ENCODE measurements at regions not wholly inside any gene's neighbourhood (a gene's known extent, or its start where the extent isn't known, plus 50 kb on each side); places are given as distances from the start of the nearest gene placed in this dataset.

DNA sequence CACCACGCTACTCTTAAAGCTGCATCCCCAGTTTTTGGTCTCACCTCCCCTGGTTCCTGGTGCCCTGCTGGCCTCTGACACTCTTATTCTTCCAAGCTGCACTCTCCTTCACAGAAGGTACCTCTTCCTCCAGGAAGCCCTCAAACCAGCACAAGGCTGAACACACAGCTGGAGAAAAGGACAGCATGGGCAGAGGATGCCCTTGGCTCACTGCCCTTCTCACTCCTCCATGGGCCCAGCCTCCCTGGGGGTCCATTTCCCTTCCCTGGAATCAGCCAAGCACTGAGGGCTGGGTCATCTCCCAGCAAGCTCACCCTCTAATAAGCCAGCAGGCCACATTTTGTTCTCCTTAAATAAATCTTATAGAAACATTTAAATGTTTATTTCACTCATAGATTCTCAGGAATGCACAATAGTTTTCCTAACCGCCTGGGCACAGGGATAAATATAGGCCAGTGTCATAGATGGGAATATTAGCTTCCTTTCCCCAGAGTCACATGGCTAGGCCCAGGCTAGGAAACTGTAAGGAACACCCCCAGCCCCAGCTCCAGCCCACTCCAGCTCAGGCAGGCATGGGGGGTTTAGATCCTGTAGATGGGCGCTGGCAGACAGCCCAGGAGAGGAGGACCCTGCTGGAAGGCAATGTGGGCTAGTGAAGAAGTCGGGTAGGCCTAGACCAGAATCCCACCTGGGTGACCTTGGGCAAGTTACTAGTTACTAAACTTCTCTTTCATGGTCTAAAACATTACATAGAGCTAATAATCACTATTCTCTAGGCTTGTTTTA is 51.5 kb downstream of the IRAG1 start:
- DNase-seq (ENCODE audit: low read depth, low spot score): peak; percentile 55

DNA sequence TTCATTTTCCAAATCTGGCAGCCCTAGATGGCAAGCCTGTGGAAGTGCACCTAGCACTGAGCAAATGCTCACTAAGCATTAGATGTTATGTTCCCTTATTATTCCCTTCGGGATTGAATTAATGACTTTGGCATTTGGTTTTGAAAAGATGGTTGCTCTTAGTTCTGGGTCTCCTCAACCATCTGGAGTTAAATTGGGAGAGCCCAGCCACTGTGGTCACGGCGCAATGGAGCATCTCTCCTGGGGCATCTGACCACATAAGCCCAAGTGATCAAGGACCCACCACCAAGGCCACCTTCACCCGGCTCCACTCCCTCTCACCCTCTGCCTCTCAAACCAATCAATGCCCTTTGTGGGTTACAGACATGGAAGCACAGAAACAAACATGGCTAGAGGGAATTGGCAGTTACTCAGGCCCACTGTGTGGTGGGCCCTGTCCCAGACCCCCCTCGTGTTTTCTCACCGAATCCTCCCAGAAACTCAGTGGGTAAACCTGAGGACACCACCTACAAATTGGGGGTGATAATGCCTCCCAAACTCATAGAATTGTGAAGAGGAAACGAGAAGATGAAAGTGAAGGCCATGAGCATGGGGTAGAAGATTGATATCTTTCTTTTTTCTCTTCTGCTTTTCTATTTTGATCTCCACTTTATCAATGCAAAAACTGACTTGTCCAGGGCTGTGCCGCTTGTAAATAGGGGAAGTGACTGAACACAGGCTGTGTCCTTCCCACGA is 52.2 kb downstream of the IRAG1 start:
- DNase-seq (ENCODE audit: low read depth, low spot score): no peak

DNA sequence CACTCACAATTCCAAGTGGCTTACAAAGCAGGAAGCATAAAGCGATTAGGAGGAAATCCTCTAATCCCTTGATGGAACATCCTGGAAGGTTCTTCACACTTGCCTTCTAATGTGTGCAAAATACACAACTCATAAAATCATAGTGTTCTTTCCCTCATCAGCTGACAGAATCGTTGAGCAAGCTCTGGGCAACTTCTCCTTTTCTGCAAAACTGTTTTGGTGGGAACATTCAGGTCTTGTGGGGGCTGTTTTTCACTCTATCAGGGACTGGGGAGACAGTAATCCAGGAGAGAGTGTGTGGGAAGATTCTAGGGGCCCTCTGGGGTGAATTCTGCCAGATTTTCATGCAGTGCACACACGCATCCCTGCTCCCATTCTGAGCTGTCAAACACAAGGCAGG is 53.2 kb downstream of the IRAG1 start:
- DNase-seq (ENCODE audit: low read depth, low spot score): no peak

DNA sequence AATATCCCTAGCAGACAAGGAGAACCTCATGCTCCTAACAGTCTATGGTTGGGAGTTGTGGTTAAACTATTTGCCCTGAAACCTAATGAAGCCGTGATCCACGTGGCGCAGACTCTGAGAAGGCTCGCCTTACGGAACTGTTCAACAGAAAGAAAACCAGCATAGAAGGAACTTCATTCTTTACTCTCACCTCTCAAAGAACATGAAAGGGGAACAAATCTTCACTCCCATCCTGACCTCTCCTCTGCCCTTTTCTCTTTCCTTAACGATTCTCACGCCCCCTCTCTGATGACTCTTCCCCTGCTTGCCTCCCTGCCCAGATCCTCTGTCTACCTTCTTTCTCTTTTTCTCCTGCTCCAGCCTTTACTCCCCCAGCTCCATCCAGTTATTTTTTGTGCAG is 54.2 kb downstream of the IRAG1 start:
- no peak for DNase-seq (ENCODE audit: low read depth, low spot score)

DNA sequence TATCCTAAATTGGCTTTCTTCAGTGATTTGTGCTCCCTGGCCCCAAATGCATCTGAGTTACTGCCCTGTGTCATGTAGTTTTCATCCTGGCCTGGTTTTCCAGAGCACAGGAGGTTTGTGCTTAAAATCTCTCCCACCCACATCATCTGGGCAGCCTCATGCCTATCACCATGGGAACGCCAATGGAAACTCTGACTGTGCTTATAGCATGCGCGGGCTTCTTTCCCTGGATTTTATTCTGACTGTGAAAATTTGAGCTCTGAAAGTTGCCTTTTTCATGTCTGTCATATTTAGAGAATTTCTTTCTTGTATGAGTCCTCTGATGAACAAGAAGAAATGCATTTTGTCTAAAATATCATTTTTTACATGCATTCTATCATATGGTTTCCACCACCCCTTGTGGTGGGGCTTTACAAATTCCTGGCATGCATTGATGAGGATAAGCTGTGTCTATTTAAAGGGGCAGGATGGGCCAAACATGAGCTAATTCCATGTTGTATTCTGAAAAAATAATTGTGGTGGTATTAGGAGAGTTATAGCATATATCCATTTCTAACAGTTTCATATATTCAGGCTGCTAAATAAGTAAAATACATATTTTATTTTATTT is 55.1 kb downstream of the IRAG1 start:
- no peak for DNase-seq (ENCODE audit: low read depth, low spot score)

DNA sequence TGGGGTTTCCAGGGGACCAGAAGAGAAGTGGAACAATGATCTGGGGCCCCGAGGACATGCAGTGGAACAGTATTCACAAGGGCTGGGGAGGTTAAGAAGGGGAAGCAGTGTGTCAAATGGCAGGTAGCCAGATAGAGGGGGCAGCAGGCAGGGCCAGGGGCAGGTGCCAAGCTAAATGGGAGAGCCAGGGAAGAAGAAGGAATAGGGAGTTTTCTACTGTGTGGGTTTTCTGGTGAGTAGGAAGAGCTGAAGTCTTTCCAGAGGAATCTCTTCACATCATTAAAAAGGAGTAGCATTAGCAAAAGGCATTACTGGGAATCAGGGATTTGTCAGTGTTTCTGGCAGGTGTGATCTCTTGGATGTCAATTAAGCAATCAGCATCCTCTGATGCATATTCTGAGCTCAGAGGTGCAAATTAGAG is 55.8 kb downstream of the IRAG1 start:
- no peak for DNase-seq (ENCODE audit: low read depth, low spot score)

DNA sequence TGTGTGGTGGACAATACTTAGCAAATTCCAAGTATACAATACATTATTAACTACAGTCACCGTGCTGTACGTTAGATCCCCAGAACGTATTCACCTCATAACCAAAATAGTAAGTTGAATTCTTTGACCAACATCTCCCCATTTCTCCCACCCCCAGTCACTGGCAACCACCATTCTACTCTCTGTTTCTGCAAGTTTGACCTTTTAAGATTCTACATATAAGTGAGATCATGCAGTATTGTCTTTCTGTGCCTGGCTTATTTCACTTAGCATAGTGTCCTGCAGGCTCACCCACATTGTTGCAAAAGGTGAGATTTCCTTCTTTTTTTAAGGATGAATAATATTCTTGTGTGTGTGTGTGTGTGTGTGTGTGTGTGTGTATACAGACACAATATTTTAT is 59.1 kb downstream of the IRAG1 start:
- DNase-seq (ENCODE audit: low read depth, low spot score): no peak

DNA sequence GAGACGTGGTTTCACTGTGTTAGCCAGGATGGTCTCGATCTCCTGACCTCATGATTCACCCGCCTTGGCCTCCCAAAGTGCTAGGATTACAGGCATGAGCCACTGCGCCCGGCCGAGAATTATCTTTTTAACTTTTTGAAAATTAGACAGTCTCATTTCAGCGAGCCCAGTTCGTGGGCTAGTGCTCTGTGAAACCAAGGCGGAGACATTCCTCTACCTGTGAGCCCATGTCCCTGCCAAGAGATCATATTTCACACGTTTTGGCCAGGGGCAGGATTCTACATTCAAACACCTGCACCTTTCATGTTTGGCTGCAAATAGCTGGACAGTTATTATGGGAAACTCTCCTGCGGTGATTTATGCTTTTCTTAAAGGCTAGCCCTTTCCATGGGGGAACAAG is 60.3 kb downstream of the IRAG1 start:
- DNase-seq (ENCODE audit: low read depth, low spot score): no peak

DNA sequence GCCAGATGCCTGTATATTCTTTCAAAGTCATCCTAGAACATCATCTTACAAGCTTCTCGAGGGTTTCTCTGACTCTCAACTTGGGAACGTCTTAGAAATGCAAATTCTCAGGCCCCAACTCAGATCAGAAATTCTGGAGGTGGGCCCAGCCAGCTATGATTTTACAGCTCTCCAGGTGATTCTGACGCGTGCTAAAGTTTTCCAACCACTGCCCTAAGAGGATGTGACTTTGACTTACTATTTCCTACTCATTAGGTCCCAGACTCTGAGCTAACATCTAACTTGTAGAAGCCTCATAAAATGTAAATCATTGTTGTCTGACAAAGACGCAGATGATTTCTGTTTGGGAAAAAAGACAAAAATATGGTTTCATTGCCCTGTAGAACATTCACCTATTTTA is 61.1 kb downstream of the IRAG1 start:
- DNase-seq (ENCODE audit: low read depth, low spot score): no peak

DNA sequence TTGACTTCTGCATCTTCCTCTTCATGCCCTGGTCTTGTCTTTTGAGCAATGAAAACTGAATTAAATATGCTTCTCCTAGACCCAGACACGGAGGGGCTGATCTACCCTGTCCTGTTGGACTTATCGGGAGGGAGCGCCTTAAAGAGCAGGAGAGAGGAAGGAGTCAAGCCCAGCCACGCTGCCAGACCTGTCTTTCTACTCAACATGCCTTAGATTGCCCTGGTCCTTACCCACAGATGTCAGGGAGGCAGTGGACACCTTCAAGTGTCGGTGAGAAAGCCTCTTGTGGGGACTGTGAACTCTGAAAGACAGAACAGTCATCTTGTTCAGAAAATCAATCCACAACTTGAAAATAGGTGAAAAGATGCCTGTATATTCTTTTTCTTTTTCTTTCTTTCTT is 61.8 kb downstream of the IRAG1 start:
- DNase-seq (ENCODE audit: low read depth, low spot score): no peak

DNA sequence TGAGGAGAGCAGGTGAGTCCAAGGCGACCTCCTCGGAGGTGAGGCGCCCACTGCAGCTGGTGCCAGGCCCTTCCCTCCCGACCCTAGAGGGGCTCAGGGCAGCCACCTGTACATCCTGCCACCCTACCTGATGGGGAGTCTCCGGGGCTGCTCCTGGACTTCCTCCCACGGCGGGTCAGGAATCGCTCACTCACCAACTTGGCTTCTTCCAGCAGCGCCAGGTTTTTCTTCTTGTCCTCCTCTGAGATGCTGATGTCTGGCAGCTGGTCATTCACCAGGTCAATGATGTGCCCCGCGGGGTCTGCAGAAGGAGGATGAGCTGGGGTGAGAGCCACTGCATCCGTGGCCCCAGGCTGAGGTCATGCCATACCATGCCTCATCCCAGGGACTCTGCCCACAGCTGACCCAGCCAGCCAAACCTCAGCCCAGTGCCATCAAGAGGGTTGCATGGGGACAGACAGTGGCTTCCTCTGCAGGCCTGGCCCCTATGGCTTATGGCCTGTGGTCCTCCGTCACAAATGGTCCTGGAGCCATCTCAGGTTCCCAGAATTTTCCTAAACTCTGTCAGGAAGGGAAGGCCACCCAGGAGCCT is 61.0 kb upstream of the LYVE1 start:
- no peak for DNase-seq (ENCODE audit: low read depth, low spot score)

DNA sequence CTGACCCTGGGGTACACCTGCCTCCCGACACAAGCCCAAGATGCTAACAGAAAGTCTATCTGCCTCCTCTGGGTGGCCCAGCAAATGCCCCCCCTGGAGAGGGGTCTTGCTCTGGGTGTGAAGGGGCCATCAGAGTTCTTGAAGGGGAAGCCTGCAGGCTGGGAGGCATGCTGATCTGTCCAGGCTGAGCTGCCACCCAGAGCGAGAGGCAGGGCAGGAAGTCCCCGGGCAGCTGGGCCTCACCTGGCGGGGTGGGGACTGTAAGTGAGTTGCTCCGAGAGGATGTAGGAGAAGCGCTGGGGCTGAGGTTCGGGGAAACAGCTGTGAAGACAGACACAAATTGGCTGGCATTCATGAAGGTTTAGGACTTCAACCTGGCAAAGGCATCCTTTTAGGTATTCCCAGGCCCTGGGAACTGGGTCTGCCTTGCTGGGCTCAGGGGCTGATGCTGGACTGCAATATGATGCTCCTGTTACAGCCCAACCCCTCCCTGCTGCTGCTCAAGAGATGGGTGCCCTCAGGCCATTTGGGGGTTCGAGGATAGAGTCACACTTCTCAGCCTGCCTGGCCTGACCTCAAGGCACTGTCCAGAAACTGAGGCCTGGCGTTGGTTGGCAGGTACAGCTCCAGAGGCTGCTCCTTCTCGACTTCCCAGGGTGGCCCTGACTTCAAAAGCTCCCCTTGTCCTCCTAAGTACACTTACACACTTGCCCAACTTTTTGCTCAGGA is 60.2 kb upstream of the LYVE1 start:
- no peak for DNase-seq (ENCODE audit: low read depth, low spot score)

DNA sequence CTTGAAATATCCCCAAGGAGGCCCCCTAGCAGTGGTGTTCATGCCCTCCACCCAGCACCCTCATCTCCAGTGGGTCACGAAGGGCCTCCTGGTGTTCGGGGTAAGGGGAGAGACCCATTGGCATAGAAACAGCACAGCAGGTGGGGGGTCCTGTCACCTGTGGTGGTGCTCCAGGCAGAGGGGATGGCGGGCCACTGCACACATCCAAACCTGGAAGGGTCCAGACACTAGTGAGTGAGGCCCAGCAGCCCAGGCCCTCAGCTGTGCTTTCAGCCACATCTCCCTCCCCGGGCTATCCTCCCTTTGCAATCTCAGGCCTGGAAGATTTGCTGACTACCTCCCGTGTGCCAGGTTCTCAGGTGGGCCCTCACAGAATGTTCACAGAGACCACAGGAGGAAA is 59.4 kb upstream of the LYVE1 start:
- no peak for DNase-seq (ENCODE audit: low read depth, low spot score)

DNA sequence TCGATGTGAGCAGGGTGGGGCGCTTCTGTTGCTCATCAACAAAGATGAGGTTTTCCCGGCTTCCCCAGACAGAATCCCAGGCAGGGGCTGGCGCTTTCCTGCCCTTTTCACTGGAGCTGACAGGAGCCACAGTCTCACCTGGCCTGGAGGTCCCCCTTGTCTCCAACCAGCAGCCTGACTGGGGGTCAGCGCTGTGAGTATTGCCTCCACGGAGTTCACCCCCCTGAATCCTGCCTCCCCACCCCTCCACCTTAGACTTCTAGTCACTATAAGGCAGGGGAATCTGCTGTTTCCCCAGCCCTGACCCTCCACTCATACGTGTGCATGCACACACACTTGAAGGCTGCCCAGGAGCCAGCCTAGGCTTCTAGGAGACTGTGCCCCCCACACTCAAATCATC is 58.8 kb upstream of the LYVE1 start:
- DNase-seq (ENCODE audit: low read depth, low spot score): no peak

DNA sequence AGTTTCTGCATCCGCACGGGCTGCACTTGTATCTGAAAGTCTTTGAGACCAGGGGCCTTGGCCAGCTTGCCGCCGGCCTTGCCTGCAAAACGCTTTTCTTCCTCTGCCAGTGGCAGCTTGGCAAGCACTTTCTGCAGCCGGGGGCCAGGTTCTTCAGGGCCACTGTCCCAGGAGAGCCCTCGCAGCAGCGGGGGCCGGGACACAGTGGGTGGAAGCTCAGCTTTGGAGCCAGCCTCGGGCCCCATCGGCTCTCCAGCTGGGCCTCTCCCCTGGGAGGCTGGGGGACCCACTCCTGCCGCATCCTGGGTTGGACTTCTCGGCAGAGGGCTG is 57.5 kb upstream of the LYVE1 start:
- no peak for DNase-seq (ENCODE audit: low read depth, low spot score)

DNA sequence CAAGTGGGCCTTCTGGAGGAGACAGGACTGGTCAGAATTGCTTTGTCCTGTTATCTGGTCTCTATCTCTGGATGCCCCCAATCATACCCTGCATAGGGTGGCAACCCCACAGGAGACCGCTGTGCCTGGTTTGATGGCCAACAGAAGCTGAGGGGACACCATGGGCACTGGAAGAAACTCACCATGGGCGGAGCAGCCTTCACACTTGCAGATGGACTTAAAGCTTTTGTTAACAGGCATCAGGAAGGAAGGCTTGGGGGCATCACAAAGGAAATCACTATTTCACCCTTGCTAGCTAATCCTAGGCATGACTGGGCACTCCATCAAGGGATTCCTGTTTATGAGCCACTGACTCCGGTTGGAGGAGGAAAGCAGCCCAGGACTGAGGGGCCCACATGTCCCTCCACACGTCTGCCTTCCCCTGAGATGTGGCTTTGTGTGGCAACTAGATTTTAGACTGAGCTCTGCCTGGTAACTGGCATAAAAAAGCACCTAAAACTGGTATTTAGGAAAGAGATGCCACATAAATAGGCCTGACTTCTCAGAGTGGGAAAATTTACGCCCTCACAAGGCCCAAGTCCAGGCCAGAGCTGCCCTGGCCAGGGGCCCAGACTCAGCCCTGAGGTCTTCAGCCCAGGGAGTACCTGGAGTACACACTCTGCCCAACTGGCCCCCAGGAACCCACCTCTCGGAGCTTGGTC is 57.0 kb upstream of the LYVE1 start:
- DNase-seq (ENCODE audit: low read depth, low spot score): no peak

DNA sequence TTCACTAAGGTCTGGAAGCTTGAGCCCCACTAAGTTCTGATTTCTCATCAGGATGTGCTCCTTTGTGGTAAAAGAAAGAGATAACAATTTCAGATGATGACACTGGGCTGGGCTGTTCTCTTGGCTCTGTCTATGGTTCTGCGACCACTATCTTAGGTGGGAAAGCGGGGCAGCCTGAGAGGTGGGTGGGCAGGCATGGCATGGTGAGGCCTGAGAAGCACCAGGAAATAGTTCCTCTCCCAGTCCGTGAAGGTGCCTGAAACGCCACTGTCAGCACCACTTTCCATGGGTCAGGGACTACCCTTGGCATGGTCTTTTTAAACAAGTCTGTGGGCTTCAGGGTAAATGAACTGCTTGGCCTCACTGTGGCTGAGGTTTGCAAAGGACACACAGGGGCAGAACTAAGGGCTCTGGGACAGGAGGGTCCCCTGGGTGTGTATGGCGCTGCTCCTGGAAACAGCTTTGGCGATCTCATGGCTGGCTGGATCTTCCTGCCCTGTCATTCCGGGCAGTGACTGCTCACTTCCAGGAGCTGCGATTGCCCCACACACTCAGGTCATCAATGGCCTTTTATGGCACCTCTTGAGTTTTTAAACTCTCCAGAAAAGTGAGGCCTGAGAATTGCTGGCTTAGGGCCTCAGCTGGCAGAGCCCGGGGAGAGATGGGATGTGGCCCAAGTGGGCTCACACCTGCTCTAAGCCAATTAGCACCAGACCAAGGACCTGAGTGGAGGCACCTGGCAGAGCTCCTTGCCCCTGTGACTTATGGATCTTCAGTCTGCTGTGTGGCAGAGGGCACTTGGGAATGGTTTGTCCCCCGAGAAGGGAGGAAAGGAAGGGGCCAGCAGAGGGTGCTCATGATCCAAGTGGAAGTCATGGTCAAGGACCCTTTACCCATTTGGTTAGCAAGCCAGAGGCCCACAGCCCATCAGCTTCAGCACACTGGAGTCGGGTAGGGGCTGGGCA is 55.6 kb upstream of the LYVE1 start:
- no peak for DNase-seq (ENCODE audit: low read depth, low spot score)

DNA sequence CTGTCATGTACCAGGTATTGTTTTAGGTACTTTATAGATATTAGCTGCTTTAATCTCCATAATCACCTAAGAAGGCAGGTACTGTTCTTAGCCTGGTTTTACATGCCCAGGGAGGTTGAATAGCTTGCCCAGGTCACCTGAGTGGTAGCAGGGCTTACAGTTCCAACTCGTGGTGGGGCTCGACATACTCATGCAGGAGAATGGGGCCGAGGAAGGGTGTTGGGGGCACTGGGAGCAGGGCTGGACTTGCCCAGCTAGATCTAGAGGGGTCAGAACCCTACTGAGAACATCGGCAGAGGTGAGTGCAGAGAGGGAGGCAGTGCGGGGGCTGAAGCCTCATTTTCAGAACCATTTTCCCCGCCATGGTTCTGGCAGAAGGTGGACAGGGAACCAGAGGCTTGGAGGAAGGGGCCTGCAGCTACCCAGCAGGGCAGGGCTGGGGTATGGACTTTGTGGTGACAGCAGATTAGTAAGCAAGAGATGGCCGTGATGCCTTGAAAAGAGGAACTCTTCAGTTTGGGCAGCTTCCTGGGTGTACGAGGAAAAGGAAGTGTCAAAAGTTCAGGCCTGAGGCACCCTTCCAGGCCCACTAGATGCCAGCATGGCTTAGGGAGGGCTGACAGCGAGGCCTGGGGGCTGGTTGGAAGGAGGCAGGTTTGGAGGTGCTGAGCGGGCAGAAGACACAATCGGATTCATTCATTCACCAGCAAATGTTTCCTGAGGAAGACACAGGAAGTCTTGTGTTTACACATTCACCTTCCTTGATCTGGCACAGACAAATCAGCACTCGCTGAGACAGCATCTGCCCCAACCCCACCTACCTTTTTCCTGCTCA is 54.7 kb upstream of the LYVE1 start:
- no peak for DNase-seq (ENCODE audit: low read depth, low spot score)

DNA sequence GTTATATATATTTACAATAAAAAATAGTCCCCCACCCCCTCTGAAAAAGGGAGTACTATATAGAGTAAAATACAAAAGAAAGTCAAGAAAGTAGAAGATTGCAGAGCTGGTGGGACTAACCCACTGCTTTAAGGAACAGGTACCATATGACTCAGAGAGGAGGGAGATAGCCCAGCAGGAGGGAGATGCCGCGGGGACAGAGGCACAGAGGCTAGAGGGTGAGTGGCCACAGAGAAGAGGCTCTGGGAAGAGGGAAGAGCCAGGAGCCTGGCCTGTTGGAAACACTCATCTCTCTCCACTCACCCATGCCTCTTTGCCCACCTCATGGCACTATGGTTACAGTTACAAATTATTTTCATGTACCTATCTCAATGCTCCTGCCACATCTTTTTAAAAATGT is 53.6 kb upstream of the LYVE1 start:
- DNase-seq (ENCODE audit: low read depth, low spot score): no peak
